HEK293T (cell line): ENCODE measurements at regions not wholly inside any gene's neighbourhood (a gene's known extent, or its start where the extent isn't known, plus 50 kb on each side); places are given as distances from the start of the nearest gene placed in this dataset.

Experiments used
- BHLHE40 ChIP-seq: fragments of 450-650 bp; IDR thresholded peaks from 2 replicates; pipeline ENCODE4 v1.6.1; 2016; ENCODE audit warnings: mild to moderate bottlenecking, moderate library complexity, borderline replicate concordance
- ELF4 ChIP-seq: fragments of 450-650 bp; IDR thresholded peaks from 2 replicates; pipeline ENCODE4 v1.6.1; 2017; ENCODE audit warnings: antibody characterized with exemption
- FOXA1 ChIP-seq: fragments of 450-650 bp; IDR thresholded peaks from 2 replicates; pipeline ENCODE4 v1.6.1; 2016; ENCODE audit warnings: mild to moderate bottlenecking
- FOXK2 ChIP-seq: fragments of 450-650 bp; IDR thresholded peaks from 2 replicates; pipeline ENCODE4 v1.6.1; 2016; ENCODE audit warnings: mild to moderate bottlenecking
- FOXM1 ChIP-seq: fragments of 450-650 bp; IDR thresholded peaks from 2 replicates; pipeline ENCODE4 v1.6.1; 2017; ENCODE audit warnings: mild to moderate bottlenecking, borderline replicate concordance
- HDGF ChIP-seq: fragments of 450-650 bp; IDR thresholded peaks from 2 replicates; pipeline ENCODE4 v1.6.1; 2017; ENCODE audit warnings: antibody characterized with exemption, borderline replicate concordance
- LEF1 ChIP-seq: fragments of 450-650 bp; IDR thresholded peaks from 2 replicates; pipeline ENCODE4 v1.6.1; 2017; ENCODE audit warnings: mild to moderate bottlenecking, borderline replicate concordance
- NFRKB ChIP-seq: fragments of 450-650 bp; IDR thresholded peaks from 2 replicates; pipeline ENCODE4 v1.6.1; 2016; ENCODE audit warnings: mild to moderate bottlenecking, moderate library complexity
- SP1 ChIP-seq: fragments of 450-650 bp; IDR thresholded peaks from 2 replicates; pipeline ENCODE4 v1.6.1; 2017
- SUZ12 ChIP-seq: fragments of 450-650 bp; IDR thresholded peaks from 2 replicates; pipeline ENCODE4 v1.6.1; 2016; ENCODE audit warnings: mild to moderate bottlenecking
- ZNF384 ChIP-seq: fragments of 450-650 bp; IDR thresholded peaks from 2 replicates; pipeline ENCODE4 v1.6.1; 2016
- TF ChIP-seq, protein P1 (sequence below): fragments of 450-650 bp; IDR thresholded peaks from 2 replicates; pipeline ENCODE4 v1.6.1; 2016

DNA sequence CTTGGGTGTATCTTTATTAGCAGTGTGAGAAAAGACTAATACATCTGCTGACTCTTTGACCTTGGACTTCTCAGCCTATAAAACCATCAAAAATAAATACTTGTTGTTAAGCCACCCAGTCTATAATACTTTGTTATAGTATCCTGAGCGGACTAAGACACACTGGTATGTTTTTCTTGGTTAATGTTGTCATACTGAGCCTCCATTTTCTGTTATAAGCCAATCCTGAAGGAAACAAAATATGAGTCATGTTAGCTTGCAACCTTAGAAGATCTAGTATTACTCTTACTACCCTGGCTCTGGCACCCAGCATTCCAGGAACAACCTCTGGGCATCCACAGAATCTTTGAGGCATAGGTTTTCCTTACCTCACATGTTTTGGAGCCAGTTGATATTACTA is 307.2 kb downstream of the FRK start:
- TF ChIP-seq, protein P1, sequence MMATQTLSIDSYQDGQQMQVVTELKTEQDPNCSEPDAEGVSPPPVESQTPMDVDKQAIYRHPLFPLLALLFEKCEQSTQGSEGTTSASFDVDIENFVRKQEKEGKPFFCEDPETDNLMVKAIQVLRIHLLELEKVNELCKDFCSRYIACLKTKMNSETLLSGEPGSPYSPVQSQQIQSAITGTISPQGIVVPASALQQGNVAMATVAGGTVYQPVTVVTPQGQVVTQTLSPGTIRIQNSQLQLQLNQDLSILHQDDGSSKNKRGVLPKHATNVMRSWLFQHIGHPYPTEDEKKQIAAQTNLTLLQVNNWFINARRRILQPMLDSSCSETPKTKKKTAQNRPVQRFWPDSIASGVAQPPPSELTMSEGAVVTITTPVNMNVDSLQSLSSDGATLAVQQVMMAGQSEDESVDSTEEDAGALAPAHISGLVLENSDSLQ, result no peak
- TF ChIP-seq SP1 (no peak), SUZ12 (no peak), BHLHE40 (no peak), FOXA1 (no peak), ZNF384 (no peak), FOXK2 (no peak), HDGF (no peak), NFRKB (no peak), FOXM1 (no peak), ELF4 (no peak), LEF1 (no peak)
